WI38 (cell line): ENCODE measurements at regions not wholly inside any gene's neighbourhood (a gene's known extent, or its start where the extent isn't known, plus 50 kb on each side); places are given as distances from the start of the nearest gene placed in this dataset.
"Not testable (repeated sequence)": the region's sequence is repeated elsewhere in the genome, so short reads cannot be mapped to it uniquely, and the experiment has no call there.

Source experiments
- H3K4me3 ChIP-seq: 2 replicates; pipeline ENCODE4 v1.5.1; 2011; ENCODE audit warnings: low read depth, mild to moderate bottlenecking, control low read depth, low read length
- CTCF ChIP-seq: IDR thresholded peaks from 2 replicates; pipeline ENCODE4 v1.5.1; 2012; ENCODE audit warnings: low read depth, mild to moderate bottlenecking, control low read depth, low read length

GRCh38 chr12:90816353-90817089 lies 138.5 kb downstream of the CCER1 start:
- no peak overlapping the region for H3K4me3 ChIP-seq
- TF ChIP-seq CTCF, result no peak

GRCh38 chr12:90809940-90810339 lies 145.0 kb downstream of the CCER1 start:
- no peak overlapping the region for H3K4me3 ChIP-seq
- TF ChIP-seq CTCF, result no peak

GRCh38 chr12:90808568-90808967 lies 146.4 kb downstream of the CCER1 start:
- no peak for TF ChIP-seq CTCF
- H3K4me3 ChIP-seq, result no peak overlapping the region

- no peak overlapping the region for H3K4me3 ChIP-seq
- no peak for TF ChIP-seq CTCF
Measured at GRCh38 chr12:90802727-90803126, 152.2 kb downstream of the CCER1 start.

GRCh38 chr12:90801776-90802175 lies 153.2 kb downstream of the CCER1 start:
- no peak overlapping the region for H3K4me3 ChIP-seq

GRCh38 chr12:90794212-90794611 lies 160.8 kb downstream of the CCER1 start:
- no peak overlapping the region for H3K4me3 ChIP-seq
- no peak for TF ChIP-seq CTCF

More at GRCh38 chr12:90801776-90802175, 153.2 kb downstream of the CCER1 start:
- no peak for TF ChIP-seq CTCF

- H3K4me3 ChIP-seq, result not testable (repeated sequence)
Measured at GRCh38 chr12:90792718-90793117, 162.3 kb downstream of the CCER1 start.

- TF ChIP-seq CTCF, result no peak
- no peak overlapping the region for H3K4me3 ChIP-seq
Measured at GRCh38 chr12:90791445-90791844, 163.5 kb downstream of the CCER1 start.
